COLO668 (cell line): ENCODE measurements at regions not wholly inside any gene's neighbourhood (a gene's known extent, or its start where the extent isn't known, plus 50 kb on each side); places are given as distances from the start of the nearest gene placed in this dataset.
"Not testable (repeated sequence)": the region's sequence is repeated elsewhere in the genome, so short reads cannot be mapped to it uniquely, and the experiment has no call there.

Experiments
- DNase-seq: peaks from one replicate; lab custom pipeline; 2025; ENCODE audit not compliant: unreplicated experiment; lab: John Stamatoyannopoulos, UW

- DNase-seq, result no peak
Observed at GRCh38 chr7:152544481-152544927, 108.7 kb upstream of the KMT2C start.

DNA sequence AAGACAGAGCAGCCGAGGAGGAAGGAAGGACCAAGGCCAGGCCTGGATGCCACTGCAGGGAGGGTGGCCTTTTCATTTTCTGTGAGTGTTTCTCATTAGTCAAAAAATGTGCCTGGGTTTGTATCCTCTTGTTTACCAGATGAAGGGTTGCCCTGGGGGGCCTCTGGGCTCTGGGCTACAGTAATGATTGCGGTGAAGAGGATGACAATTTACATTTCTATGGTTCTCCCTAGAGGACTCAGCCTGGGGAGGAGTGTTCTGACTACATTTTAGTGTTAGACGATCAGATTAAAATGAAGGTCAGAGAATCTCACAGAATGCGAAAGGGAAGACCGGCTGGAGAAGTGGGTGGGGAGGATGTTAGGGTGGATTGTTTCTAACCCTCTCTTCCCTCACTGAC lies 108.0 kb upstream of the KMT2C start:
- no peak for DNase-seq

DNA sequence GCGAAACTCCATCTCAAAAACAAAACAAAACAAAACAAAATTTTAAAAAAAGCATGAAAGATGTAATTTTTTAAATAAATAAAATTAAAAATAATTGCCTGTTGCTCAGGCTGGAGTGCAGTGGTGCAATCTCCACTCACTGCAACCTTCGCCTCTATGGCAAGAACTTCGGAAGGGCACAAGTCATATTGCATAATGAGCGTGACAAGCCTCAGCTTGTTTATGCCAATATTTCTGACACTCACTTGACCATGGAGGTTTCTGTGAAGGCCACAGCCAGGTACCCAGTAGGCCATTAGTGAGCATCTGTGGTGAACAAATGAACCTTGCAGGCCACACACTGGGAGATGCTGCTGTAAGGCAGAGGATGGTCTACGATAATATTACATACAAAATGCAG lies 106.1 kb upstream of the KMT2C start:
- DNase-seq, result no peak

GRCh38 chr7:152539190-152539495 lies 103.3 kb upstream of the KMT2C start:
- DNase-seq, result not testable (repeated sequence)

GRCh38 chr7:152538346-152539189 lies 102.8 kb upstream of the KMT2C start:
- not testable (repeated sequence) for DNase-seq

DNA sequence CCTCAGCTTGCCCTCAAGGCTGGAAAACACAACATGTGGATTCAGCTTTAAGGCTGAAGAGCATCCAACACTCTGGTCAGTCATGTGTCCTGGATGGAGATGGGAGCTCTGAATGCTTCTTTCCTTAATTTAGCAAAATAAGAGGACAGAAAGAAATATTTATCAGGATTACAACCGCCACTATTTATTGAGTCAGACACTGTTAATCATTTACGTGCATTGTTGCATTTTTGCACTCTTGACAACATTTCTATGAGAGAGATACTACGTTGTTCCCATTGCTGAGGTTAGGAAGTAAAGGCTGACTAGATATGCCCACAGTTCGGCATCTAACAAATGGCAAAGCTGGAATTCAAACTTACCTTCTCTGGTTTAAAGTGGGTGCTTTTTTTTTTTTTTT lies 101.8 kb upstream of the KMT2C start:
- no peak for DNase-seq

GRCh38 chr7:152528612-152529011 lies 92.8 kb upstream of the KMT2C start:
- DNase-seq, result no peak

DNA sequence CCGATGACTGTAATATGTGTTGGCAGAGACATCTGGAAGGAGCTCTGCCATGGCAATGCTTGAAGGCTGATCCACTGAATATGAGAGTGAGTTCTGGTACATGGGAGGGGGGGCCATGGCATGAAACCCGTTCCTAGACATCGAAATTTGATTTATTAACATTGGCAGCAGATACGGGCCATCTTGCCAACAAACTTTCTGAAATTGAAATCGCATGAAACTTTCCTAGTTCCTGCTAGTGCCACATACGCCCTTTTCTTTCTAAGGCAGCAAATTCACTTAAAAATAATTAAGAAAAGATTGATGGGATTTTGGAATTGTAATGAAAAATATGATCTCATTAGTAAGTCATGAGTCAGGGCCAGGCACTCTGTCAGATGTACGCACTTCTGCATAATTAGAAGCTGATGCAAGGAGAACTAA lies 91.8 kb upstream of the KMT2C start:
- DNase-seq, result no peak

DNA sequence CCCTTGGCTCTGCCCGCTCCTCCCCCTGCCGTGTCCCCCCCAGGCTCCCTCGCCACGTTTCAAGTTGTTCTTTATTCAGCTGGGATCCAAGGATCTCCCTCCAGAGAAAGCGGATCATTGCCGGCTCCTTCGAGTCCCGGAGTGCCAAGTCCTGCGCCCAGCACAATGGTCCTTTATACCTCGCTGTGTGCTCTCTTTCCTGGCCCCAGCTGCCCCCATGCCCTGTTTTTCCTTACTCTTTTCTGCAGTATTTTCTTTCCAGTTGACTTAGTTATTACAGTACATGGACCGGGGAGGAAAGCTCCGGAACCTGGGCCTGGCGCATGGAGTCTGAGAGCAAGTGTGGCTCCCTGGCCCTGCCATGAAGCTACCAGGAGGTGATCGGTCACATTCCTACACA lies 88.1 kb upstream of the KMT2C start:
- DNase-seq, result no peak

DNA sequence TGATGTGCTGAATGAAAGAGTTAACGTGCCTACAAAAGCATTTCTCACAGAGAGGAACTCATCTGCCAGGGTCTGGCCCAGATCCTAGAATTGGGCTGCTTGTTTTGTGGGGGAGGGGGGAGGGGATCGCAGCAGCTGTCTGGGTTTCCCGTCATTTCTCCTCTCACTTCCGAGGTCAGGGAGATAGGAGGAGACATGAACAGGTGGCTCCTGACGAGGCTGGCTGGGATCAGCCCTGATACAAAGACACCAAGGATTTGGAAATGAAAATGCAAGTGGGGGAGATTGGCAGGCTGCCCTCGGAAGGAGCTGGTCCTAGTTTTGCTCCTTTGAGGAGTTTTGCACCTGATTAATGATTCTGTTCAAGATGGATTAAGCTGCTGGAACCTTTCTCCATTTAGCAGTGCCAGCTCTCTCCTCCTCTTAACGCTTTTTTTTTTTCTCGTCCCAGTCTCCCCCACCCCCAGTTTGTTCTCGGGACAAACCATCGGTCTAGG lies 86.8 kb upstream of the KMT2C start:
- DNase-seq, result peak; percentile 50

DNA sequence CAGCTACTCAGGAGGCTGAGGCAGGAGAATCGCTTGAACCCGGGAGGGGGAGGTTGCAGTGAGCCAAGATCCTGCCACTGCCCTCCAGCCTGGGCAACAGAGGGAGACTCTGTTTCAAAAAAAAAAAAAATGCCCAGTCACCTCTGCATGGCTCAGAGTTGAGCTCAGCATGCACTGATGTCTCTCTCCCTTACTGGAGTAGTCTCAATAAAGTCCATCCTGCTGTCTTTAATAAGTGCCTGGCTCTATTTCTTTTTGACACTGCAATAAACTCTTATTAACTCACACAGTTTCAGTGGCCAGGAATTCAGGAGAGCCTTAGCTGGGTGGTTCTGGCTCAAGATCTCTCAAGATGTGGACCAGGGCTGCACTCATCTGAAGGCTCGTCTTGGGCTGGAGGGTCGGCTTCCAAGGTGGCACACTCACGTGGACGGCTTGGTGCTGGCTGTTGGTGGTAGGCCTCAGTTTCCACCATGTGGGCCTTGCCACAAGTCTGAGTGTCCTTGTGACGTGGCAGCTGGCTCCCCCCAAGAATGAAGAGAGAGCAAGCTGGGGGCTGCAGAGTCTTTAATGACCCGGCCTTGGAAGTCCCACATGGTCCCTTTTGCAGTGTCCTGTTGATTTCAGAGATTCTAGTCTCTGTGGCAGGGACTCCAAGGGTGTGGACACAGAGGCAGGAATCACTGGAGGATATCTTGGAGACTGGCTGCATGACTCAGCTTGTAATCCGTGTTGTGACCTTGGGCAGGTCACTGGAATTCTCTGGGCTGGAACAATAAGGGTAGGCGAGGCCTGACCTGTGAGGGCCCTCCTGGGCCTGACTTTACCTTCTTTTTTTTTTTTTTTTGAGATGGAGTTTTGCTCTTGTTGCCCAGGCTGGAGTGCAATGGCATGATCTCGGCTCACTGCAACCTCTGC lies 85.9 kb upstream of the KMT2C start:
- no peak for DNase-seq

DNA sequence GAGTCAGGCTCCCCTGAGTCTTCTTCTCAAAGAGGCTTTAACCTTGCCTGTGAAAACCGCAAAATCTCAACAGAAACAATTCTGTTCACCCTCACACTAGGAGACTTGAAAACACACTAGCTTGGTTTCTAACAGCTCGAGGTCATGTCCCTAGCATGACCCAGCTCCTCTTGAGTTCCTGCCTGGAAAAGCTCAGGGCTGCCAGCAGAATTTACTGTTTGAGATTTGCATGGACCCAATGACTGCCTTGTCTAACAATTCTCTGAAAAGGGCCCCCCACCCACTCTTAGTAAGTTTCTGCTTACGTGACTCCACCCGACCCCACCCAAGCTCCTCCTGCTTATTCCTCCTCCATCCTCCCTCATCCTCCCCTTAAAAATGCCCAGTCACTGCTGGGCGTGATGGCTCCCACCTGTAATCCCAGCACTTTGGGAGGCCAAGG lies 85.1 kb upstream of the KMT2C start:
- no peak for DNase-seq

- no peak for DNase-seq
Observed at GRCh38 chr7:152519290-152519689, 83.5 kb upstream of the KMT2C start.

DNA sequence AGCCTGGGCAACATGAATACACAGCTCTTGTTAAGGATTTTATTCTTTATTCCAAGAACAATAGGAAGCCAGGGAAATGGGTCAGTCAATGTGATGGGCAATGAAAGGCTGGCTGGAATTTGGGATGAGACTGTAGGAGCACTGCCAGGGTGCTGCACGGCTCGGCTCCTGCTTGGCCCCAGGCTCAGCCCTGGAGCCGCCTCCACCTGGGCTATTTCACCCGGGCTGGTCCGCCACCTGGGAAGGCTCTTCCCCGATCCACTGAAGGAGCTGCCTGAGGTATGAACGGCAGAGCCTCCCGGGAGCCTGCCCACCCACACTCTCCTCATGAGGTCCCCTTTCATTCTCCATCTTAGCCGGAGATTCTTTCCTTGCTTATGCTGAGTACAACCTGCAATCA lies 80.4 kb upstream of the KMT2C start:
- DNase-seq, result no peak

GRCh38 chr7:152515266-152515950 lies 79.6 kb upstream of the KMT2C start:
- not testable (repeated sequence) for DNase-seq

GRCh38 chr7:152514771-152515105 lies 78.9 kb upstream of the KMT2C start:
- no peak for DNase-seq

DNA sequence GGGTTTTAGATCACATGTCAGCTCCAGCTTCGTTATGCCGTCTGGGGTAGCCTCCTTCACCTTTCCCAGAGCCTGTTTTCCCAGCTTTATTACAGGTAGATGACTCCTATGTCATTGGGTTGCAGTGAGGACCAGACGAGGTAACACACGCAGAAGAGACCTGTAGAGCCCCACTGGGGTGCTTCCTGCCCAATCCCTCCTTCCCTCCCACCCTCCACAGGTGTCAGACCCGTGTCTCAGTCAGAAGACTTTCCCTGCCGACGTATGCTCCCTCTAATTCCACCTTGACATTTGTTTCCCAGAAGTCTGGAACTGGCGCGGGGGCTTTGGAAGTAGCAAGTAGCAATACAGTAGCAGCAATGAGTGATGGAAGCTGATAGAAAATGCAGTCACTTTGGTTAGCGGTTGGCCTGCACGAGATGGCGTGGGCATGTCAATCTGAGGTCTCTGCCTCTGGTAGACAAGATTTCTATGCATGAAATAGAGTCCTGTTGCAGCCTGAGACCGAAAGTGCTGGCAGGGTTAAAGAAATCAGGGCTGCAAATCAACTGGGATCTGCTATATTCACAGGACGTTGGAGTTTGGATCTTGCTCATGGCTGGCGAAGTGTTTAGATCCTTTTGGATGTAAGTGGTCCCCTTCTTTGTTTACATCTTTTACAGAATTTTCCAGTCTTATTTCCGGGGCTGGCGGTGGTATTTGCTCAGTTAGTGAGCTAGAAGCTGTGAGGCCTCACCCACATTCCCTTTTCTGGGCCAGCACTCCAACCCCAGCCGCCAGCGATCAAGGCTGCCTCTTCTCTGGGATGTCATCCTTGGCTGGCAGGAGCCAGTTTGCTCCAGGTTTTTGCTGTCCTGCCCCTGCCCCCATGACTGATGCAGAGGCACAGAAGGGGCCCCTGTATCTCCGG lies 78.3 kb upstream of the KMT2C start:
- DNase-seq, result no peak

- no peak for DNase-seq
Observed at GRCh38 chr7:152512706-152513105, 76.9 kb upstream of the KMT2C start.

GRCh38 chr7:152511736-152512135 lies 75.9 kb upstream of the KMT2C start:
- no peak for DNase-seq

GRCh38 chr7:152508701-152509100 lies 72.9 kb upstream of the KMT2C start:
- DNase-seq, result no peak
